ENCODE measurements at regions not wholly inside any gene's neighbourhood (a gene's known extent, or its start where the extent isn't known, plus 50 kb on each side); places are given as distances from the start of the nearest gene placed in this dataset.
"Not testable (repeated sequence)": the region's sequence is repeated elsewhere in the genome, so short reads cannot be mapped to it uniquely, and the experiment has no call there.

- no peak for DNase-seq
These were observed 886.3 kb upstream of the RAG2 start for GRCh38 chr11:37484298-37484697.

GRCh38 chr11:37483761-37484160 lies 885.7 kb upstream of the RAG2 start:
- DNase-seq, result no peak

GRCh38 chr11:37474889-37475288 lies 876.9 kb upstream of the RAG2 start:
- no peak for DNase-seq

- DNase-seq, result no peak
These were observed 870.3 kb upstream of the RAG2 start for GRCh38 chr11:37468344-37468743.

- DNase-seq, result no peak
These were observed 867.2 kb upstream of the RAG2 start for GRCh38 chr11:37465221-37465620.

- DNase-seq, result no peak
These were observed 861.4 kb upstream of the RAG2 start for GRCh38 chr11:37459456-37459855.

- DNase-seq, result no peak
These were observed 858.7 kb upstream of the RAG2 start for GRCh38 chr11:37456746-37457145.

- no peak for DNase-seq
These were observed 853.9 kb upstream of the RAG2 start for GRCh38 chr11:37451903-37452302.

- peak; percentile 22 to 24 (median 23) for DNase-seq
These were observed 852.6 kb upstream of the RAG2 start for GRCh38 chr11:37450613-37451012.

- DNase-seq, result peak; percentile 22 to 33 (median 24)
These were observed 851.1 kb upstream of the RAG2 start for GRCh38 chr11:37449146-37449545.

GRCh38 chr11:37442576-37442975 lies 844.5 kb upstream of the RAG2 start:
- no peak for DNase-seq

GRCh38 chr11:37431633-37432230 lies 833.7 kb upstream of the RAG2 start:
- DNase-seq, result not testable (repeated sequence)

- DNase-seq, result not testable (repeated sequence)
These were observed 833.1 kb upstream of the RAG2 start for GRCh38 chr11:37430966-37431632.

GRCh38 chr11:37422511-37422910 lies 824.5 kb upstream of the RAG2 start:
- no peak for DNase-seq

GRCh38 chr11:37411289-37411688 lies 813.3 kb upstream of the RAG2 start:
- no peak for DNase-seq

- DNase-seq, result no peak
These were observed 811.1 kb upstream of the RAG2 start for GRCh38 chr11:37409124-37409523.

- no peak for DNase-seq
These were observed 809.4 kb upstream of the RAG2 start for GRCh38 chr11:37407461-37407860.

GRCh38 chr11:37406651-37407050 lies 808.6 kb upstream of the RAG2 start:
- no peak for DNase-seq

- no peak for DNase-seq
These were observed 806.2 kb upstream of the RAG2 start for GRCh38 chr11:37404231-37404630.

- no peak for DNase-seq
These were observed 804.6 kb upstream of the RAG2 start for GRCh38 chr11:37402663-37403062.

- DNase-seq, result no peak
These were observed 796.3 kb upstream of the RAG2 start for GRCh38 chr11:37394236-37394870.

- DNase-seq, result no peak
These were observed 793.6 kb upstream of the RAG2 start for GRCh38 chr11:37391615-37392014.

GRCh38 chr11:37390576-37391083 lies 792.6 kb upstream of the RAG2 start:
- no peak for DNase-seq

GRCh38 chr11:37378958-37379357 lies 780.9 kb upstream of the RAG2 start:
- DNase-seq, result no peak
